GM18520 (cell line): ENCODE measurements at regions not wholly inside any gene's neighbourhood (a gene's known extent, or its start where the extent isn't known, plus 50 kb on each side); places are given as distances from the start of the nearest gene placed in this dataset.
A peak's percentile ranks its signal among the peaks of the same experiment; 100 is the strongest.

ENCODE experiments used
- ATAC-seq: cut with Tn5 transposase; IDR thresholded peaks from one replicate; pipeline ENCODE4 v1.9.1; 2021; ENCODE audit not compliant: unreplicated experiment

- no peak for ATAC-seq
These were observed 132.2 kb downstream of the OGFRL1 start for GRCh38 chr6:71420693-71421328.

- ATAC-seq, result no peak
These were observed 133.0 kb downstream of the OGFRL1 start for GRCh38 chr6:71421611-71422010.

- no peak for ATAC-seq
These were observed 141.4 kb downstream of the OGFRL1 start for GRCh38 chr6:71430018-71430417.

- ATAC-seq, result no peak
These were observed 144.8 kb downstream of the OGFRL1 start for GRCh38 chr6:71433441-71433840.

- ATAC-seq, result no peak
These were observed 155.6 kb downstream of the OGFRL1 start for GRCh38 chr6:71444222-71444621.

- peak; percentile 27 for ATAC-seq
These were observed 157.4 kb downstream of the OGFRL1 start for GRCh38 chr6:71446057-71446456.

- peak; percentile 57 for ATAC-seq
These were observed 157.9 kb downstream of the OGFRL1 start for GRCh38 chr6:71446470-71446869.

GRCh38 chr6:71452697-71453370, 164.2 kb downstream of the OGFRL1 start:
- ATAC-seq, result no peak

- ATAC-seq, result no peak
These were observed 164.7 kb downstream of the OGFRL1 start for GRCh38 chr6:71453371-71453706.

- no peak for ATAC-seq
These were observed 165.4 kb downstream of the OGFRL1 start for GRCh38 chr6:71454056-71454455.

GRCh38 chr6:71457929-71458328, 169.3 kb downstream of the OGFRL1 start:
- ATAC-seq, result no peak

- ATAC-seq, result no peak
These were observed 170.6 kb downstream of the OGFRL1 start for GRCh38 chr6:71459162-71459561.

- no peak for ATAC-seq
These were observed 172.3 kb downstream of the OGFRL1 start for GRCh38 chr6:71460933-71461332.

- no peak for ATAC-seq
These were observed 174.4 kb downstream of the OGFRL1 start for GRCh38 chr6:71463061-71463460.

GRCh38 chr6:71465096-71465495, 176.5 kb downstream of the OGFRL1 start:
- ATAC-seq, result no peak

GRCh38 chr6:71466362-71466761, 177.8 kb downstream of the OGFRL1 start:
- ATAC-seq, result no peak

- ATAC-seq, result no peak
These were observed 179.4 kb downstream of the OGFRL1 start for GRCh38 chr6:71468038-71468437.

- ATAC-seq, result no peak
These were observed 180.5 kb downstream of the OGFRL1 start for GRCh38 chr6:71468841-71469700.

- ATAC-seq, result no peak
These were observed 183.1 kb downstream of the OGFRL1 start for GRCh38 chr6:71471718-71472117.

- no peak for ATAC-seq
These were observed 185.3 kb downstream of the OGFRL1 start for GRCh38 chr6:71473926-71474325.

GRCh38 chr6:71474942-71475341, 186.3 kb downstream of the OGFRL1 start:
- no peak for ATAC-seq

- no peak for ATAC-seq
These were observed 187.8 kb downstream of the OGFRL1 start for GRCh38 chr6:71476371-71476770.
